ENCODE measurements at regions not wholly inside any gene's neighbourhood (a gene's known extent, or its start where the extent isn't known, plus 50 kb on each side); places are given as distances from the start of the nearest gene placed in this dataset.

DNA sequence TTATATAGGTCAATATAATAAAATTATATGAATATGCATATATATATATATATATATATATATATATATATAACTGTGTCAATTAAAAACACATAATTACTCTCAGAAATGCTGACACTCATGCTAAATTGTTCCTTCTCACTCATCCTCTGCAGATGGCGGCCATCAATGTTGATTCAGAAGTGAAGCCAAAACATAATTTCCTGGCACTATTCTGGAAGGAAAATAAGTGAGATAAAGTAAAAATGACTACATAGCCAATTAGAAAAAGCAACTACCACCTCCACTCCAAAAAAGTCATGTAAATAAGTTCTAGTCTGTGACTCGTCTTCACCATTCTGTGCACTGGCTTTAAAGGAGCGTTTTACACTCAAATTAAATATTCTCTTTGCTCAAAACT is 423.3 kb downstream of the EFNB2 start:
- TF ChIP-seq, protein P1, sequence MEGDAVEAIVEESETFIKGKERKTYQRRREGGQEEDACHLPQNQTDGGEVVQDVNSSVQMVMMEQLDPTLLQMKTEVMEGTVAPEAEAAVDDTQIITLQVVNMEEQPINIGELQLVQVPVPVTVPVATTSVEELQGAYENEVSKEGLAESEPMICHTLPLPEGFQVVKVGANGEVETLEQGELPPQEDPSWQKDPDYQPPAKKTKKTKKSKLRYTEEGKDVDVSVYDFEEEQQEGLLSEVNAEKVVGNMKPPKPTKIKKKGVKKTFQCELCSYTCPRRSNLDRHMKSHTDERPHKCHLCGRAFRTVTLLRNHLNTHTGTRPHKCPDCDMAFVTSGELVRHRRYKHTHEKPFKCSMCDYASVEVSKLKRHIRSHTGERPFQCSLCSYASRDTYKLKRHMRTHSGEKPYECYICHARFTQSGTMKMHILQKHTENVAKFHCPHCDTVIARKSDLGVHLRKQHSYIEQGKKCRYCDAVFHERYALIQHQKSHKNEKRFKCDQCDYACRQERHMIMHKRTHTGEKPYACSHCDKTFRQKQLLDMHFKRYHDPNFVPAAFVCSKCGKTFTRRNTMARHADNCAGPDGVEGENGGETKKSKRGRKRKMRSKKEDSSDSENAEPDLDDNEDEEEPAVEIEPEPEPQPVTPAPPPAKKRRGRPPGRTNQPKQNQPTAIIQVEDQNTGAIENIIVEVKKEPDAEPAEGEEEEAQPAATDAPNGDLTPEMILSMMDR (IDR thresholded peaks at IDR 0.05), result no peak
- no peak for TF ChIP-seq POLR2A (IDR thresholded peaks at IDR 0.05)
